ENCODE measurements at regions not wholly inside any gene's neighbourhood (a gene's known extent, or its start where the extent isn't known, plus 50 kb on each side); places are given as distances from the start of the nearest gene placed in this dataset.

GRCh38 chr6:103140308-103141027 is 1719.3 kb downstream of the HACE1 start:
- Histone ChIP-seq H3K27ac (no peak overlapping the region), H3K4me1 (no peaks in the 10 kb centered on the region), H3K27me3 (no peaks in the 10 kb centered on the region), H3K36me3 (no peaks in the 10 kb centered on the region), H3K4me3 (no peak overlapping the region), H3K9me3 (no peaks in the 10 kb centered on the region)
- DNase-seq (peak in 1 of 4 donors; percentile 26), ATAC-seq (no peak)
- no peak for TF ChIP-seq CTCF (IDR thresholded peaks at IDR 0.05)
- intact Hi-C loops (cut with DNase I): no loop called here

DNA sequence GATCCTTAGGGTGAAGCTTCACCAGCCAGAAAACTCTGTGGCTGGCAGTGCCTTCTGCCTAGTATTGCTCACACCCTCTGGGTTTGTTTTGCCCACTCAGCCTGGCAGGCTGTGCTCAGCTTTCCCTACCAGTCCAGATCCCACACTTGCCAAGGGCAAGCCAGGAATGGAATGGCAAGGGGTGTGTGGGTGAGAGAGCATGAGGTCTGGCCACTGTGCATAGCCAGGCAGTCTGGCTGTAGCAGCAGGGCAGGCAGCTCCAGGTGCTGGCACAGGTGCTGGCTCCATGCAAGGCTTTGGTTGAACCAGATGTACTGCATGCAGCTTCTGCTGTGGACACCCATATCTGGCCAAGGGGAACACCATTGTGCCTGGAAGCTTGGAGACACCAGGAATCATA is 1720.3 kb downstream of the HACE1 start:
- no peaks in the 10 kb centered on the region for H3K36me3 ChIP-seq
- intact Hi-C loops (cut with DNase I): no loop called here
- ATAC-seq: no peak

GRCh38 chr6:103124471-103124870 is 1731.0 kb downstream of the GRIK2 start:
- Histone ChIP-seq H3K27ac (no peak overlapping the region), H3K9me3 (no peaks in the 10 kb centered on the region), H3K27me3 (no peaks in the 10 kb centered on the region), H3K4me3 (no peak overlapping the region), H3K36me3 (no peaks in the 10 kb centered on the region), H3K4me1 (no peaks in the 10 kb centered on the region)
- no peak for ATAC-seq
- intact Hi-C loops (cut with DNase I): no loop called here
- no peak for TF ChIP-seq CTCF (IDR thresholded peaks at IDR 0.05)
- DNase-seq: no peak

More for the DNA sequence above, 1720.3 kb downstream of the HACE1 start:
- Histone ChIP-seq H3K27ac (no peak overlapping the region), H3K9me3 (no peaks in the 10 kb centered on the region), H3K4me3 (no peak overlapping the region), H3K27me3 (no peaks in the 10 kb centered on the region), H3K4me1 (no peaks in the 10 kb centered on the region)
- peak in 1 of 4 donors; percentile 47 for DNase-seq
- no peak for TF ChIP-seq CTCF (IDR thresholded peaks at IDR 0.05)

GRCh38 chr6:103122766-103123601 is 1729.5 kb downstream of the GRIK2 start:
- Histone ChIP-seq H3K27me3 (no peaks in the 10 kb centered on the region), H3K27ac (no peak overlapping the region), H3K9me3 (no peaks in the 10 kb centered on the region), H3K4me3 (no peak overlapping the region), H3K4me1 (no peaks in the 10 kb centered on the region), H3K36me3 (no peaks in the 10 kb centered on the region)
- peak; percentile 19 to 41 for TF ChIP-seq CTCF (IDR thresholded peaks at IDR 0.05)
- intact Hi-C loops (cut with DNase I): no loop called here
- DNase-seq (peak; percentile 33 to 61 (median 49)), ATAC-seq (peak; percentile 93)

GRCh38 chr6:103119056-103119455 is 1725.5 kb downstream of the GRIK2 start:
- Histone ChIP-seq H3K27ac (no peak overlapping the region), H3K9me3 (no peaks in the 10 kb centered on the region), H3K36me3 (no peaks in the 10 kb centered on the region), H3K27me3 (no peaks in the 10 kb centered on the region), H3K4me1 (no peaks in the 10 kb centered on the region), H3K4me3 (no peak overlapping the region)
- ATAC-seq (no peak), DNase-seq (no peak)
- intact Hi-C loops (cut with DNase I): no loop called here
- no peak for TF ChIP-seq CTCF (IDR thresholded peaks at IDR 0.05)

Data from left lung (tissue), 4 donors.